Activated CD4-positive, alpha-beta T cell treated with anti-CD3 and anti-CD28 coated beads, Interleukin-2, amount 50 U/mL, for 24 hours (primary cell): ENCODE measurements at regions not wholly inside any gene's neighbourhood (a gene's known extent, or its start where the extent isn't known, plus 50 kb on each side); places are given as distances from the start of the nearest gene placed in this dataset.

ENCODE experiments used
- DNase-seq, 2 donors: peaks; one replicate each; pipeline ENCODE4 v3.0.0-alpha.2; 2020; ENCODE audit warnings: low read depth in 1 of 2, low spot score in 1 of 2

DNA sequence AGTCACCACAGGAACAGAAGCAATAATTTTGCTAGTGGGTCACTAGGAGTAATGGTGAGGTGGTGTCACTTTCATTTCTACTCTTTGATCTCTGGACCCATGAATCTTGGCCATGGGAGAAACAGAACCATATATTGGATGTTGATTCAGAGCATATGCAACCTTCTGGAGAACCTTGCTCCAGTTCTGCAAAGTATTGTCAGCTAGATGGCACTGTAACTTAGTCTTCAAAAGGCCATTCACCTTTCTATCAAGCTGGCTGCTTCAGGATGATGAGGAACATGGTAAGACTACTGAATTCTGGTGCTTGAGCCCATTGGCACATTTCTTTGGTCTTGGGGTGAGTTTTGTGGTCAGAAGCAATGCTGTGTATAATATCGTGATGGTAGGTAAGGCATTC lies 129.1 kb upstream of the FBN2 start:
- DNase-seq, result no peak

GRCh38 chr5:128667751-128668150 lies 129.7 kb upstream of the FBN2 start:
- no peak for DNase-seq

DNA sequence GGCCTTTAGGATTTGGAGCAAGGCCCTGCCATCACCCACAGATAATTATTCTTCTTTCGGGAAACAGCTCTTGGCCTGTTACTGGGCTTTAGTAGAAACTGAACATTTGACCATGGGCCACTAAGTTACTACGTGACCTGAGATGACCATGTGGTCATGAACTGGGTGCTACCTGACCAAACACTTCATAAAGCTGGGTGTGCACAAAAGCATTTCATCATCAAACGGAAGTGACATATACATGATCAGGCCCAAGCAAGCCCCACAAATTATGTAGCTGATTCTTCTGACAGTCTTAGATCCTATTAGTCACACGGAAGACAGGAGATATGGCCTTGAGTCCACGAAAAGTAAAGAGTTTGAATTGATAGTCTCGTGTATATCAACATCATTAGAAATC lies 130.9 kb upstream of the FBN2 start:
- DNase-seq, result no peak

- DNase-seq, result no peak
Observed at GRCh38 chr5:128669803-128670202, 131.8 kb upstream of the FBN2 start.

GRCh38 chr5:128671943-128672342 lies 133.9 kb upstream of the FBN2 start:
- DNase-seq, result no peak

DNA sequence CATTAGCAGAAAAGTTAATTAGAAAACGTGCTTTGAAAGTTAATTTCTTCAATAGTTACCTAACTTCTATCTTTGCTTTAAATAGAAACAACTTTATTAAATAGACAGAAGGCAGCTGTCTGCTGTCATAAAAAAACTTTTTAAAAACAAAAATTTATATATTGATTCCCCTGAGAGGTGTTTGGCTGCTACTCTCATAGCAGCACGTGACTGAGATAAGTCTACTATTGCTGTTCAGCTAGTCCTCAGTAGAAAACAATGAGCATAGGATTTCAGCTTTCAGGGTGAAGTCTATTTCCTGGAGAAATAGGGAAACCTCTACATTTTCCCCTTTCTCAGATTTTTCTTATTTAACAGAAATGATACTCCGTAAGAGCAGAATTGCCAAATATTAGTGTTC lies 135.0 kb upstream of the FBN2 start:
- no peak for DNase-seq

- no peak for DNase-seq
Observed at GRCh38 chr5:128673411-128673957, 135.4 kb upstream of the FBN2 start.

DNA sequence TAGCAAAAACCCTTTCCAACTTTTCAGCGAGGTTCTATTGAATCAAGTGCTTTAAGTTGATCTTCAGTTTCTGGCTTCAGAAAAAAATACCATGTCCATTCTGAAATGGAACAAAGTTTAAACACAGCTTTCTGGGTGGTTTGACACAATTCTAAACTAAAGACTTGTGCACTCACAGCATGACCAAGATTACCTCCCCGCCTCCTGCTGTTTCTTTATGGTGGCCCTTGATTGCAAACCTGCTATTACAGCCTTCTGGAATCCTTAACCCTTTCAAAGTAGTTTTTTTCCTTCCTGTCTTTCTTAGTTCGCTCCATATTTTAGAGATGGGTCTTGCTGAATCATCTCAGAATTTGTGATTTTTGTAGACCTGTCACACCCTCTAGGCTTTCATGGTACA lies 135.9 kb upstream of the FBN2 start:
- DNase-seq, result no peak

DNA sequence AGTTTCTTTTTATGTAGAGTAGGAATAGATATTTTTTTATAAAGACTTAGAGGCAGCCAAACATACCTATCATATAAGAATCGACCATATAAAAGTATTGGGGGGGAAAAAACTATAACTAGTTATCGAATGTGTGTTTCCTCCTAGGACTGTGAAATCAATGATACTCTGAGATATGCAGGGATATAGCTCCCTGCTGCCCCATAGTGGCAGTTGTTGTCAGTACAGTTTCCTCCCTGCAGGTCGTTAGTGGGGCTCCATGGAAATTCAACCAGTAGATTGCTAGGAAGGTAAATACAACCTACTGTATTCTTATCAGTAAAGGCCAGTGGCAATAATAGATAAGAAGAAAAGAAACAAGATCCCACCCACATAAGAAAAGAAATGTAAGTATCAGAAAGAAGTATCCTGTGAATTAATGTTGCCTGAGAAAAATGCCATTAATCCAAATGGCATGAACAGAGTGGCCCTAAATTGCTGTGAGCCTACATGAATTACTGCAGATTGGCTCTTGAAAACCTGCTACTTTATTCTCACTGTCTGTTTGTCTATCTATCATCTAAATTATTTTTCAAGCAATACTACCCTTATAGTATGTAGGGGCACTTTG lies 136.9 kb upstream of the FBN2 start:
- DNase-seq, result peak in 1 of 2 donors; percentile 6

DNA sequence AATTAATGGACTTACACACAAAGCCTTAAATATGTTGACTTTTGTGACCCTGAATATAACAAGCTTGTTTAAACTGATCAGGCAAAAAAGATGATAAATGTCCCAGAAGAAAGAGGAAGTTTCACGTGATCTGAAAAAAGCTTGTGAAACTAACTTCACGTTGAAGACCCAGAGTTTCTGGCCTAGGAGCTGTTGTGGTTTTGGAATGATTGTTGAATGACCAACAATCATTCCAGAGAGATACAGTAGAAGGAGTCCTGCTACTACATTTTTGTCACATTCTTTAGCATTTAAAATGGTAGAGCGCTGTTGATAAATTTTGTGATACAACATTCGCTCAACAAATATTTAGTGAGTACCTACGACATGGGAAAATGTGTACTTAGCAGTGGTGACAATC lies 143.1 kb upstream of the FBN2 start:
- DNase-seq, result no peak

DNA sequence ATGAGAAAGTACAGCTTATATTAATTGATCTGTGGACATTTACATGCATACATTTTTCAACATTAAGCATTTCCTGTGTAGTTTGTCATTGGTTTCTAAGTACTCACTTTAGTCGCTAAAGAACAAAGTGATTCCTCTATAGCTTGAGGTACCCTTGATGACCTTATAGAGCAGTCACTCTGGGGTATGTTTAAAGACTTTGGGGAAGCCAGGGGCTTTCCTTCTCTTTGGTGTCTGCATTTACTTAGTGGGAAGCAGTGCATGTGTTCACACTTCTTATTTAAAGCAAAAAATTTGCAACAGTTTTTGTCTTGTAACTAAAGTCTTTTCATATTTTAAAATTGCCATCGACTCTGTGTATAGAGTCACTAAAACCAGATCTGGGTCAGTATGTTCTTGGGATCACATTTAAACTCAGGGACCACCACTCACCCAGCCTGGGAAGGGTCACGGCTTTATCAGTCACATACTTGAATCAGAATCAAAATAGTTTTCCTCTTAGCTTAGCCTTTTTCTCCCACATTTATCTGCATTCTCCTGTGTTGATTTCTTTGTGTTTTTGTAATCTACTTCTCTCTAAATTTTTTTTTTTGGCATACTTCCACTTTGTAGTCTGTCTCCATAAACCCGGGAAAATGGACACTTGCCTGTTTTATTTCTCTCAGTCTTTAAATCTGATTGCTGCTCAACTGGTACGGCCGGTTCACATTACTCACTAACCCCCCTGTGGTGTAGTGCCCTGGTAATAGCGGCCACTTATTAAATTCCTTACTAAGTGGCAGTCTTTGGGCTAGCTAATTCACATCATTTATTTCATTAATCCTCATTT lies 143.9 kb upstream of the FBN2 start:
- no peak for DNase-seq

GRCh38 chr5:128682669-128683068 lies 144.6 kb upstream of the FBN2 start:
- DNase-seq, result no peak

DNA sequence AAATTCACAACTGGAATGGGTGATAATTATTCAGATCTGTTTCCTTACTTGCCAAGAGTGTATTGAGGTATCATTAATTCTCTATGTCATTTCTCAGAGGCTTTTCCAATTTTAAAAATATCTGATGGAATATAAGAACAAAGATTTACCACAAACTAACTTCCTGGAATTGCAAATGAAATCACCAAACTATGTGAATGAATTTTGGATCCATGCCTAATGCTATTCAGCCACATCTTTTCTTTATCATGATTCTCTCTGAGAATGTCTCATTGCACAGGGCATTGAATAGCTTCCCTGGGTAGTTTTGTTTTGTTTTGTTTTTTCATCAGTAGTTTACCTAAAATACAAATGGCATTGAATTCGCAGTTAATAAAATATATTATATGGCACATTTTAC lies 146.9 kb upstream of the FBN2 start:
- no peak for DNase-seq

DNA sequence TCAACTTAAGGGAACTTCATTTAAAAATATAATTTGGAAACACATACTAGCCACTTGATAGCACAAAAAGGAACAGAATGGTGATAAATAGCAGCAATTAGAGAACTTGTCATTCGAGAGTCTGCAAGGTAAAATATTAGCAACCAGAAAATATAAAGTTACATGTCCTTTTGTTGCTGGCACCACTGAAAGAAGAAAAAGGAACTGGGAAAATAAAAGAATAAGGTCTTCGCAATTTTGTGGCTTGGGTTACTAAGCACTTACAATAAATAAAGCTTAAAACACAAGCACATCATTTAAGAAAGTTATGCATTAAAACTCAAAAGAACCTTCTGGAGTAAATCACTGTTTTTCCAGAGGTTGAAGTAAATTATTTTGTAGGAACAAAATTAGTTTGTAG lies 149.9 kb upstream of the FBN2 start:
- DNase-seq, result no peak

- no peak for DNase-seq
Observed at GRCh38 chr5:128693764-128694163, 155.7 kb upstream of the FBN2 start.

DNA sequence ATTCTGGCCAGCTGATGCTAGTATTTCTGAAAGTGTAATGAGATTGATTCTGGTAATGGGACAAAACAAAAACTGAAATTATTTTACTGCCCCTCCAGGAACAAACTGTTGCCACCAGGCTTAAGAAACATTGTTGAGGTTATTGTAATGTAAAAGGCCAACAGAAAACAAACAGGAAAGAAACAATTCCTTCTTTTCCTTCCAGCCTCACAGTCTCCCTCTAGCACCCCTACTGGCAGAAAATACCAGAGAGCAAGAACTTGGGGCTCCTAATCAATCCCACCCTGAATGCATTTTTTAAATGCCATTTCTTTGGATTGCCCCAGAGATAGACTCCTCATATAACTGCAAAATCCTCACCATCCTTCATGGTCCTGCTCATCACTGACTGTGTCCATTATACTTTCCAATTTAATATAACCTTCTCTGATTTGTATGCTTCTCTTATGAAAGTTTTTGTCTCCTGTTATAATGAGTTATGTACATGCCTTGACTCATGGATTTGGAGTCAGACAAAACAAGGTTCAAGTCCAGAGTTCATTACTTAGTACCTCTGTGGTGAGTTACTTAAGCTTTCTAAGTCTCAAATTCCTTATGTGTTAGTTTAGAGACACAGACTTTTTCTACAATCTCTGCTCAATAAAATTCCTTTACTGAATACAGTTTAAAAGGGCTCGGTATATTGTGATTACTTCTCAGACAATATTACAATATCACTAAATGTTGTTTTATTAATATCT lies 157.9 kb upstream of the FBN2 start:
- no peak for DNase-seq

DNA sequence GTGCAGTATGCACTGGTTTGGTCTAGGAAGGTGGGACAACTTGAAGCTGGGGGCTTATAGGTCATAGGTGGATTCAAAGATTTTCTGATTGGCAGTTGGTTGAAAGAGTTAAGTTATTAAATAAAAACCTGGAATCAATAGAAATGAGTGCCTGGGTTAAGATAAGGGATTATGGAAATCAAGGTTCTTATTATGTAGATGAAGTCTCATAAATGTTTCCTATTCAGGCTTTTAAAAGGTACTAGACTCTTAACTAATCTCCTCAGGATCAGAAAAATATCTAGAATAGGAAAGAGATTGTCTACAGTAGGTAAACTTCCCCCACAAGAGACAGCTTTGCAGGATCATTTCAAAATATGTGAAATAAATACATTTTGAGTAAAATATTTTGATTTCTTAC lies 163.3 kb upstream of the FBN2 start:
- DNase-seq, result no peak

DNA sequence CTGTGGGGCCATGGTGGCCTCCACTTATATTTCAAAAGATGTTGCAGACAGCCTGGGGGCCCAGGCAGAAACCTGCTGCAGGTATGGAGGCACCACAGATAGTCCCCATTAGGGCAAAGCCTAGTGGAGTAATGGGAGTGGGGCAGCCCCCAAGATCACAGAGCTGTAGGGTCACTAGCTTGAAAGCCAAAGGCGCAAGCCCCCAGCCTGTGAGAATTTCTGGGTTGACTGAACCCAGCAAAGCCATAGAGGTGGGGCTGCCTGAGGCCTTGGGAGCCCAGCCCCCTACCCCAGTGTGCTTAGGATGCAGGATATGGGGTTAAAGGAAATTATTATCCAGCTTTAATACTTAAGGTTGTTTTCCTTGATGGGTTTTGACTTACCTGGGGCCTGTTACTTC lies 165.3 kb upstream of the FBN2 start:
- DNase-seq, result no peak

- no peak for DNase-seq
Observed at GRCh38 chr5:128706269-128706668, 168.2 kb upstream of the FBN2 start.

DNA sequence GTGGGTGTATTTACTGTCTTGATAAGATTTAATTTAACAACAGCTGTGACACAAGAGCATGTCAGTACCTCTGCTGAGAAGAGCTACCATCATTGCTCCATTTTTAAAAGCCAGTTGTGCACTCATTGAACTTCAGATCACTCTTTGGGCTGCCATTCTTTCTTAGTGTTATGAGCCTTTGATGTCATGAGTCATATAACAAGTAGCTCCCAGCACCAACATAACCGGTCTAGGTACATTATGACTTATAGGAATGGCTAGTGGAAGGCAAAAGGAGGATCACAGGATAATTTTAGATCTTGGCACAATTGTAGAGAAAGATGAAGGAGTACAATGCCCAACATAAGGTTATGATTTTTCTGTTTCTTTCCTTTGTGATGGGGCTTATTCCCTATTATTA lies 170.8 kb upstream of the FBN2 start:
- no peak for DNase-seq

DNA sequence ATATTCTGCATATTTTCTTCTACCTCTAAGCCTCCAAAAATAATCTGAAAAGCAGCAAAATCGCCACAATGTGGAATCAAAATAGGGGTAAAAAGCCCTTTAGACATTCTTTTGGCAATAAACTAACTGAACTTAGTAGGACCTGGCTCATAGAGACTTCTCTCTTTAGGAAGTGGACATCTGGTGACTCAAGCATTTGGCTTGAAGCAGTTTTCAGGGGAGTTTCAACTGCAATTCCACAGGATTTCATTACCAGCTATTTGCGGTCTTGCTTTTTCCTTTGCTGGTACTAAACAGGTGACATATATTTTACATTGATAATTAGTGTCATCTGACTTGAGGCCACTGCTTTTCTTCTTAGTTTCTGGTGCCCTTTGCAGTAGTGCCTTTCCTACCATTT lies 173.2 kb upstream of the FBN2 start:
- no peak for DNase-seq

DNA sequence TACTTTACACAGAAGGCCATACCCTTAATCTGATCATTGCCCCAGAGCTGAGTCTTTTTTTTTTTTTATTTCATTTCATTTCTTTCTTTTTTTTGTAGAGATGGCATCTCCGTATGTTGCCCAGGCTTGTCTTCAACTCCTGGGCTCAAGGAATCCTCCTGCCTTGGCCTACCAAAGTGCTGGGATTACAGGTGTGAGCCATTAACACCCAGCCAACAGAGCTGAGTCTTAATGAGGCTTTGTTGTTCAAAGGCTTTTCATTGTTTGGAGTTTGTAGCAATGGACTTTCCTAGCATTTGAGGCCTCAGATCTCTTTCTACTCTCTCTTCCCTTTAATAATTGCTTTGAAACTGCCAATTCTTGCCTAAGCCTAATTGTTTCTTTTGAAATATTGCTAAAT lies 176.5 kb upstream of the FBN2 start:
- no peak for DNase-seq
